ENCODE measurements at regions not wholly inside any gene's neighbourhood (a gene's known extent, or its start where the extent isn't known, plus 50 kb on each side); places are given as distances from the start of the nearest gene placed in this dataset.
A peak's percentile ranks its signal among the peaks of the same experiment; 100 is the strongest.

DNA sequence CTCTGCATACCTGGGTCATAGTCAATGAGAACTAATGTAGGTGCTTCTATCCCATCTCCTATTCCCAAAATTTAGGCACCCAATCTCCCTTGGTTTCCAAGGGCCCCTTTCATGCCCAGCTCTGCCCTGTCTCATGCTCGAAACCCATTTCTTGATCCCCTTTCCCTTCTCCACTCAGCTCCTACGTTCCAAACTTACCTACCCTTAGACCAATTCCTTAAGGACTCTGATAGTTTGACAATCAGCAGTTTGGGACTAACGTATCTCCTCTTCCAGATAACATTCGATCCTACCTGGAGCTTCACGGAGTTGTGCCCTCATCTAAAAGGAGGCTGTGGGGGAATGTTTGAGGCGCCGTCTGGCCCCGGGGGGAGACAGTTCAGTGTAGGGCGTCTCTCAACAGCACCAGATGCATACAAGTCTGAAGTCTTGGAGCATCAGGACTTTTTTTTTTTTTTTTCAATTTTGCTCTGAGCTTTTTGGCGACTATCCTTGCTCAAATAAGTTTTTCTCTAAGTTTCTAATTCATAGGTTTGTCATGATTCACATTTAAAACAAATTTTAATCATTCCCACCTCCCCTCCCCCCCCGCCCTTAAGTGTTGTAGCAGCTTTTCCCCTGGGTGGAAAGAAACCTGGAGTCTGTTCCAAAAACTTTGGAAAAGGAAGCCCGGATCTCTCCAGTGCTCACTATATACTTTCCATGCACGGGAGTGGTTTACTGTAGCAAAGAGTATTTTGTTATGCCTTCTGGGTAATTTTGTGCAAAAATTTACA, 141.2 kb upstream of the LGALSL start:
- H3K4me3 ChIP-seq (ENCODE audit: low read depth, poor library complexity, severe bottlenecking) = no peak overlapping the region
- peak in 1 of 2 donors; percentile 13 for DNase-seq (ENCODE audit: low spot score in 2 of 2)
- TF ChIP-seq POLR2A (IDR thresholded peaks at IDR 0.05) = no peak
- TF ChIP-seq, protein P1, sequence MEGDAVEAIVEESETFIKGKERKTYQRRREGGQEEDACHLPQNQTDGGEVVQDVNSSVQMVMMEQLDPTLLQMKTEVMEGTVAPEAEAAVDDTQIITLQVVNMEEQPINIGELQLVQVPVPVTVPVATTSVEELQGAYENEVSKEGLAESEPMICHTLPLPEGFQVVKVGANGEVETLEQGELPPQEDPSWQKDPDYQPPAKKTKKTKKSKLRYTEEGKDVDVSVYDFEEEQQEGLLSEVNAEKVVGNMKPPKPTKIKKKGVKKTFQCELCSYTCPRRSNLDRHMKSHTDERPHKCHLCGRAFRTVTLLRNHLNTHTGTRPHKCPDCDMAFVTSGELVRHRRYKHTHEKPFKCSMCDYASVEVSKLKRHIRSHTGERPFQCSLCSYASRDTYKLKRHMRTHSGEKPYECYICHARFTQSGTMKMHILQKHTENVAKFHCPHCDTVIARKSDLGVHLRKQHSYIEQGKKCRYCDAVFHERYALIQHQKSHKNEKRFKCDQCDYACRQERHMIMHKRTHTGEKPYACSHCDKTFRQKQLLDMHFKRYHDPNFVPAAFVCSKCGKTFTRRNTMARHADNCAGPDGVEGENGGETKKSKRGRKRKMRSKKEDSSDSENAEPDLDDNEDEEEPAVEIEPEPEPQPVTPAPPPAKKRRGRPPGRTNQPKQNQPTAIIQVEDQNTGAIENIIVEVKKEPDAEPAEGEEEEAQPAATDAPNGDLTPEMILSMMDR (IDR thresholded peaks at IDR 0.05) = no peak
- 25 to 30% methylated on average over 13 of the region's 13 CpGs for WGBS, 2 donors
- intact Hi-C loops (cut with DNase I; ENCODE audit: low total_unique reads) = no loop called here

DNA sequence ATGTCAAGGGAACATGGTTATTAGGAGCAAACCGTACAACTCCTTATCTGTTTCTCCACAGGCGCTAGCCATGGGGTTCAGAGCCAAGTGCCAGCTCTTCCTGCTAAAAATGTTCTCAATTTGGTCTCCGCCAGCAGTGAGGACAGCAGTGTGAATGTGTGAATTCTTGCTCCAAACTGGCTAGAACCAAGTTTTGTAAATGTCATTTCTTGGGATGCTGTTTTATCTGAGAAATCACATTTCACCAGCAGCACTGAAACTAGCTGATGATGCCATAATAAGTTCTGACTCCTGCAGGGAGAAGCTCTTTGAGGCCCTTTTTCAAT, 140.6 kb upstream of the LGALSL start:
- intact Hi-C loops (cut with DNase I; ENCODE audit: low total_unique reads) = no loop called here
- WGBS, 2 donors = 19 to 28% methylated on average over 3 of the region's 3 CpGs
- TF ChIP-seq, protein P1 (IDR thresholded peaks at IDR 0.05) = no peak
- TF ChIP-seq POLR2A (IDR thresholded peaks at IDR 0.05) = no peak
- no peak for DNase-seq (ENCODE audit: low spot score in 2 of 2)
- no peak overlapping the region for H3K4me3 ChIP-seq (ENCODE audit: low read depth, poor library complexity, severe bottlenecking)

DNA sequence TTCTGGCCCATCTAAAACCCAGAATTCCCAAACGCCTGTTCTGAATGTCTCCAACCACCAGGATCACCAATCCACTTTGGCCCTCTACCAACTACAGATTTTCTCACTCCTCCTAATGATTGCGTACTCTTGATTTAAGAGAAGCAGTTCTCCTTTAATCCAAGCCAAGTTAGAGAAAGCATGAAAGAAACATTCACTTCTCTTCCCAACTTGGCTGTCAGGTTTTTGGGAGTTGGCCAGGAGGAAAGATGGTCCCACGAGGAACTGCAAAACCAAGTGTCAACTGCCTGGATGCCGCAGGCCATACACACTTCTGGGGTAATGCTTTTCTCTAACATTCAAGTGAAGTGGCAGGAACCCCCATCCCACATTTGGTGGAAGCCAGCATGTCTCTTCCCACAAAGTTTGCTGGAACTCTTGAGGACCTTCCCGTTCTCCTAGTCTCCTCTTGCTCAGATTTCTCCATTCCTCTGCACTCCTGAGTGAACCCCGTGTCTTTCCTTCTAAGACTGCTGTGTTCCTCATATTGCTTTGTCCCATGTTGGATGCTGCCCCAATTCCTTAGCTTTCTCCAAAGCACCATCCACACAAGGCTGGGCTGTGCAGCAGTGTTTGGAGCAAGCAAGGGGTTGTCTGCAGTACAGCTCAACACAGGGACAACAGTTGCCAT, 138.5 kb upstream of the LGALSL start:
- intact Hi-C loops (cut with DNase I; ENCODE audit: low total_unique reads) = no loop called here
- DNase-seq (ENCODE audit: low spot score in 2 of 2) = no peak
- no peak overlapping the region for H3K4me3 ChIP-seq (ENCODE audit: low read depth, poor library complexity, severe bottlenecking)
- 81 to 83% methylated on average over 6 of the region's 6 CpGs for WGBS, 2 donors
- TF ChIP-seq, protein P1 (IDR thresholded peaks at IDR 0.05) = no peak
- no peak for TF ChIP-seq POLR2A (IDR thresholded peaks at IDR 0.05)

DNA sequence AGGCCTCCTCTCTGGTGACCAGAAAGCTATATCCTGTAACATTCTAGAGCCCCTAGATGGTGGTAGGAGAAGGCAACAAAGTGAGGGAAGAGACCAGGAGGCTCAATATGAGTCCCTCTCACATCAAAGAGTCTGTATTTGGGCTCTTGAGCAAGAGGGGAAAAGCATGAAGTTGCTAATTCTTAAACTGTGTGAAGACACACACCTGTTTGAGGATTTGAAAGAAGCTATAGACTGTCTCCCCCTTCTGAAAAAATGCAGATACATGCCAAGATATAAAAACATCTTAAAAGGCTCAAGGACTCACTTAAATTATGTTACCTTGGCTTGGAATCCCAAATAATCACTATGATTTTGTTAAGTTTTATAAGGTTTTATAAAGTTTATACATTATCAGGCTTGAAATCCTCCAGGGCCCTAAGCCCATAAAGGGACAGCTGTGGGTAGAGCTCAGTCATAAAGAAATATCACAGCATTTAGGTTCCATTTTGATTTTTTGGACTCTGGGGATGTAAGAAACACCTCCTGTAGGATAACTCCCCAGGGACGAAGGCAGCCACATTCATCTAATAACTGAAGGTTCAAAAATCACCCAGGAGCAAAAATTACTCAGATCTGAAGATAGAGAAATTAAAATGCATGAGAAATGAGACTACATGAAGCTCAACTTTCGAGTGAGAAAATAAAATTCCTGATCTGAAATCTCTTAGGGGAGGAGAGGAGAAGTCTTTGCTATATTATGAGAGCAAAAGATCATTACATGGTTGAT, 136.1 kb upstream of the LGALSL start:
- intact Hi-C loops (cut with DNase I; ENCODE audit: low total_unique reads) = no loop called here
- no peak for TF ChIP-seq POLR2A (IDR thresholded peaks at IDR 0.05)
- TF ChIP-seq, protein P1 (IDR thresholded peaks at IDR 0.05) = no peak
- no peak for DNase-seq (ENCODE audit: low spot score in 2 of 2)
- 87 to 92% methylated on average over 2 of the region's 2 CpGs for WGBS, 2 donors
- H3K4me3 ChIP-seq (ENCODE audit: low read depth, poor library complexity, severe bottlenecking) = no peak overlapping the region

DNA sequence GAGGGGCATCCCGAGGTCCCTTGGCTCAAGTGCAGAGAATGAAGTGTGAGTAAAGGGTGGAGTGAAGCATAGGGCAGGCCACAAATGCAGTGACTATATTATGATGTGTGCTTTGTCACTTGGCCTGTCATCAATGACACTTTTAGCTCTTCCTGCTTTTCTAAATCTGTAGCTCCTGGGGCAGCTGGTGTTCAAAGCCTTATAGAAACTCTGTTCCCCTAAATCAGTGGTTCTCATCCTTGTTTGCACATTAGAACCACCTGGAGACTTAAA, 135.6 kb upstream of the LGALSL start:
- TF ChIP-seq, protein P1 (IDR thresholded peaks at IDR 0.05) = no peak
- no peak for TF ChIP-seq POLR2A (IDR thresholded peaks at IDR 0.05)
- intact Hi-C loops (cut with DNase I; ENCODE audit: low total_unique reads) = no loop called here
- DNase-seq (ENCODE audit: low spot score in 2 of 2) = no peak
- WGBS, 2 donors = 51 to 63% methylated on average over 1 of the region's 1 CpG
- H3K4me3 ChIP-seq (ENCODE audit: low read depth, poor library complexity, severe bottlenecking) = no peak overlapping the region

All from lower leg skin (tissue), 4 donors.